HG03095 (cell line): ENCODE measurements at regions not wholly inside any gene's neighbourhood (a gene's known extent, or its start where the extent isn't known, plus 50 kb on each side); places are given as distances from the start of the nearest gene placed in this dataset.
"Not testable (repeated sequence)": the region's sequence is repeated elsewhere in the genome, so short reads cannot be mapped to it uniquely, and the experiment has no call there.

Experiments
- ATAC-seq: cut with Tn5 transposase; IDR thresholded peaks from one replicate; pipeline ENCODE4 v1.9.1; 2021; ENCODE audit warnings: moderate library complexity; ENCODE audit not compliant: unreplicated experiment

DNA sequence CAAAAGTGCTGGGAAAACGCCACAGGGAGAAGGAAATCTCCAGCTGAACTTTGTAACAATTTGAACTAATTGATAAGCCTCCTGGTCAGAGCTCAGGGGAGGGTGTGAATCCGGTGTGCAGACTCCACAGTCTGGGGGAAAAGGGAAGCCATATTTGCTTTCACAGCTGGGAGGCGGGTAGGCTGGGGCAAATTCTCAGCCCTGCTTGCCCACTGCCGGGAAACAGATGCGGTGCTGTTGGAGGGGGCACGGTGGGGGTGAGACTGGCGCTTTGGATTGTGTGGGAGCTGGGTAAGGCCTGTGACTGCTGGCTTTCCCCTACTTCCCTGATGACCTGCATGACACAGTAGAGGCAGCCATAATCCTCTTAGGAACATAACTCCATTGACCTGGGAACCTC lies 134.8 kb downstream of the ADCYAP1 start:
- ATAC-seq, result no peak

DNA sequence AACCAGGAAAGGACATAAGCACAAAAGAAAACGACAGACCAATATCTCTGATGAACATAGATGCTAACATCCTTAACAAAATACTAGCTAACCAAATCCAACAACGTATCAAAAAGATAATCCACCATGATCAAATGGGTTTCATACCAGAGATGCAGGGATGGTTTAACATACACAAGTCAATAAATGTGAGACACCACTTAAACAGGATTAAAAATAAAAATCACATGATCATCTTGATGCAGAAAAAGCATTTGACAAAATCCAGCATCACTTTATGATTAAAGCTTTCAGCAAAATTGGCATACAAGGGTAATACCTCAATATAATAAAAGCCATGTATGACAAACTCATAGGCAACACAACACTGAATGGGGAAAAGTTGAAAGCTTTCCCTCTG lies 138.4 kb downstream of the ADCYAP1 start:
- not testable (repeated sequence) for ATAC-seq

DNA sequence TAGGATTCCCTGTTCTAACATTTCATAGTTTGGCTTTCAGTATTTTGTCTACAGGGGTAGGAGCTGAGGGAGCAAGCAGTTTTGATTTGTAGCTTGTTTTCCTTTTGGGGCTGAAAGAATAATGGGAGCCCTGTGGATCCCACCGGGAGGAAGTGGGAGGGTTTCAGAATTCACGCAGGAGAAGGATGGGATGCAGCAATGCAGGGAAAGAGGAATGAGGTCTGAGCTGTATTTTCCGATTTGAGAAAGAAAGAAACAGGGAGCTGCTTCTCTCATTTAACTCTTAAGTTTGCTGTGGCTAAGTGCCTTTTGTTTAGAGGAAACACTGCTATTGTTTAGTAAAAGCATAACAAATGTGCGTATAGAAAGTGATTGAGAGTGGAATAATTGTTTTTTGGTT lies 141.0 kb downstream of the ADCYAP1 start:
- no peak for ATAC-seq

DNA sequence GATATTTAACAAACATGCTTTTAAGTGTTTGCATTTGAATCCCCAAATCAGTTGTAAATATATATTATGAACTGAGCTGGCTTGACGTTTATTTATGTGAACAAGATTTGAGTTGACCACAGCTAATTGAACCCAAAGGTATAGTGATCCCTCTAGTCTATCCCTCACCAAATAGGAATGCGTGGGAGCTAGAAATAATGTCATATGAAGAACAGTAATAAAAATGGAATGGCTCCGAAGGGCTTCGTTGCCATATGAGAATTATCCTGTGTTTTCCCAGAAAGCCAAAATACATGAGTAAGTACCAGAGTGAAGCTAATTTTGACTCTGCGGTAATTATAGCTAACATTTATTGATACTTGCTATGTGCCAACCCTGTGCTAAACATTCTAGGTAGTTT lies 142.7 kb downstream of the ADCYAP1 start:
- ATAC-seq, result no peak

DNA sequence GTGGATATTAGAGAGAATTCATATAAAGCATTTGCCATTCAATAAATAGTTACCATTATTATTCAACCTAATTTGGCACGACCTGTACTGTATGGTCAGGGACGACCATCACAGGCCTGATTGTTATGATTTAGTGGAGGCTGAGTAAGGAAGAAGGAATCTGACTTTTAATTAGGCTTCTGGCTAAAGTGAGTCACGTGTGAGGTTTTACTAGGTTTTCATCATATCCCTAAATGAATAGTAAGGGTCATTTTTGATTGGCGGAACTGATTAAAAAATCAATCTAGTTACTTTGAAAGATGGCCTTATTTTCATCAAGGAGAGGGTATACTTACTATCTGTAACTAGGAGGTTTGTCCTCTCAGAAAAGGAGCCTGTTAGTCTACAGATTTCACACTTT lies 143.4 kb downstream of the ADCYAP1 start:
- no peak for ATAC-seq

DNA sequence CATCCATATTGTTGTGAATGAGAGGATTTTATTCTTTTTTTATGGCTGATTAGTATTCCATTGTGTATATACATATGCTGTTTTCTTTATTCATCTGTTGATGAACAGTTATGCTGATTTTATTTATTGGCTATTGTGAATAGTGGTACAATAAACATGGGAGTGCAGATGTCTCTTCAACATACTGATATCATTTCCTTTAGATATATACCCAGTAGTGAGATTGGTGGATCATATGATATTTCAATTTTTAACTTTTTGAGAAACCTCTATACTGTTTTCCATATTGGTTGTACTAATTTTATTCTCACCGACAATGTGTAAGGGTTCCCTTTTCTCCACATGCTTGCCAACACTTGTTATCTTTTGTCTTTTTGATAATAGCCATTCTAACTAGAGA lies 144.5 kb downstream of the ADCYAP1 start:
- no peak for ATAC-seq

DNA sequence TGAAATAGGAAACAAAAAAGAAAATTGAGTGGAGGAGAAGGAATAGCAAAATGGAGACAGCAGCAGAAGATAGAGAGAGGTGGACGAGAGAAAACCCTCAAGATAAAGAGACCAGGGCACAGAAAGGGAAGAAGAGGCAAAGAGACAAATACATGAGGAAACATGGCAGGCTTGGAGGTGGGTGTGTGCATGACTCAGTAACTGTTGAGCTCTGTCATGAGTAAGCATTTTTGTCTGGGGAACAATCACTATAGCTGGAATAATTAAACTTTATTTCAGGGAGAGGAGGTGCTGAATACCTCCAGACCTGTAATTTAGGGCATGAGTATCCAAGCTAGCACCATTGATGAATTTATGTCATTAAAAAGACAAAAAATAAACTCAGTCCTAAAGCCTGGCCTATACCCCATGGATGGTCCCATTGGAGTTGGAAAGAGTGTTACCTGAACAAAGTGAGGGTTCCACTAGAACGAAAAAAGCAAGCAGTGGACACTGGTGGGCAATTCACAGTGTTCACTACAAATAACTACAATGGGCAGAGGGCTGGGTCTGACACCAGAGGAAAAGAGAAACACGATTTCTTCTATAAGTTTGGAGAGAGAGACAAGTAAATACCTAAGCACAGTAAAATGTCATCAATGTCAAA lies 145.5 kb downstream of the ADCYAP1 start:
- ATAC-seq, result no peak

DNA sequence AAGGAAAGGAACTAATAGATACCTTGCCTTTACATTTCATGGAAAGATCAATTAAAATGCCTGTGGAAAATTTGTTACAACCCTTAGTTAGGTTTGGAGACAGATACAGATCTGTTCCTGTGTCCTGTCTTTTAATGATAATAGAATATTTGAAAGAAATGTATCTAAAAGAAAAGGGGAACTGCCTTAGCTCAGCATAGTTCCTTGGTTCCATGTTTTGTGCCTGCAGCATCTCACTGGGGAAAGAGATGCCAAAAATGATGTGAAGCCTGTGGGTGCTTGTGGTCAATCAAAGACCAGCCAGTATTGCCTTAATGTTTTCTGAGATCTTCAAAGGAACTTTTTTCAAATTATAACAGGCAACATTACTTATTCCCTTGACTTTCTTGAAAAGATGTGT lies 147.6 kb downstream of the ADCYAP1 start:
- no peak for ATAC-seq

DNA sequence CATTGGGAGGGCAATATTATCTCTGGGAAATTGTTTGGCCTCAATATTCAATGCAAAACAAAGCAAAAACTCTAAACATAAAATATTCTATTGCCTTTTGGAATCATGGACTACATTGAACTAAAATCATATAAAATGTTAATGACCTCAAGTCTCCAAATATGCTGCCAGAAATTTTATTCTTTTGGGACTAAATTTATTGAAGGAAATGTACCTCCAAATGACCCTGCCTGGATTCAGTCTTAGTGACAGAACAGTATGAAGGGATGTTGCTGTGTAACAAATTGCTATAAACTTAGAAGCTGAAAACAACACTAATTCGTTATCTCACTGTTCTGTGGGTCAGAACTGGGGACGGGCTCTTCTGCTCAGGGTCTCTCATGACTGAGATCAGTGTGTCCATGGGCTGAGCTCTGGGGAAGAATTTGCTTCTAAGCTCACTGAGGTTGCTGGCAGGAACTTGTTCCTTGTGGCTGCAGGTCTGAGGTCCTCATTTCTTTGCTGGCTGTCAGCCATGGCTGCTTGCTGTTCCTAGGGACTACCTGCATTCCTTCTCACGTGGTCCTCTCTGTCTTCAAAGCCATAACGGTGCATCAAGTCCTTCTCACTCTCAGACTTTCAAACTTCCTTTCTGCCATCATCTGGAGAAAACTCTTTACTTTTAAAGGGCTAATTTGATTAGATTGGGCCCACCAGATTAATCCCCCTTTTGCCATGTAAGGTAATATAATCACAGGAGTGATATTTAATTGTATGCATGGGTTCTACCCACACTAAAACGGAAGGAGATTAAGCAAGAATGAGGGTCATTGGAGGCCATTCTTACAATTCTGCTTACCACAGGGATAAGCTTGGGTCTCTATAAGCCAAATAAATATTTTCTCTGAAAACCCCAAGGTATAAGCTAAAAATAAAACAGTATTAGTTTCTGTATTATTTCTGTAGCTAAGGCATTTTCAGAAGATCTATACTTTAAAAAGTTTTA lies 149.0 kb downstream of the ADCYAP1 start:
- ATAC-seq, result no peak

DNA sequence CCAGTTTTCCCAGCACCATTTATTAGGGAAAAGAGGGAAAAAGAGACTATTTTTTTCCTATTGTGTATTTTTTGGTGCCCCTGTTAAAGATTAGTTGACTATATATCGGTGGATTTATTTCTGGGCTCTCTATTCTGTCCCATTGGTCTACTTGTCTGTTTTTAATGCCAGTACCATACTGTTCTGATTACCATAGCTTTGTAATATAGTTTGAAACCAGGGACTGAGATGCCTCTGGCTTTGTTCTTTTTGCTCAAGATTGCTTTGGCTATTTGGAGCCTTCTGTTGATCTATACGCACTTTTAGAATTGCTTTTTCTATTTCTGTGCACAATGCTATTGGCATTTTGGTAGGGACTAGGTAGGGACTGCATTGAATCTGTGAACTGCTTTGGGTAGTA lies 151.7 kb downstream of the ADCYAP1 start:
- no peak for ATAC-seq

DNA sequence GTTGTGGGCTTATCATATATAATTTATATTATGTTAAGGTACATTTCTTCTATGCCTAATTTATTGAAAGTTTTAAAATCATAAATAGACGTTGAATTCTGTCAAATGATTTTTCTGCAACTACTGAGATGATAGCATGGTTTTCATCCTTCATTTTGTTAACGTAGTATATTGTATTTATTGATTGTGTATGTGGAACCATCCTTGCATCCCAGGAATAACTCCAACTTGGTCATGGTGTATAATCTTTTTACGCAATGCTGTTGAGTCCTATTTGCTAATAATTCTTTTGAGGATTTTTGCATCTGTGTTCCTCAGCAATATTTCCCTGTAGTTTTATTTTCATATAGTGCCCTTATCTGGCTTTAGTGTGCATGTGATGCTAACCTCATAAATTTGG lies 152.7 kb downstream of the ADCYAP1 start:
- no peak for ATAC-seq

DNA sequence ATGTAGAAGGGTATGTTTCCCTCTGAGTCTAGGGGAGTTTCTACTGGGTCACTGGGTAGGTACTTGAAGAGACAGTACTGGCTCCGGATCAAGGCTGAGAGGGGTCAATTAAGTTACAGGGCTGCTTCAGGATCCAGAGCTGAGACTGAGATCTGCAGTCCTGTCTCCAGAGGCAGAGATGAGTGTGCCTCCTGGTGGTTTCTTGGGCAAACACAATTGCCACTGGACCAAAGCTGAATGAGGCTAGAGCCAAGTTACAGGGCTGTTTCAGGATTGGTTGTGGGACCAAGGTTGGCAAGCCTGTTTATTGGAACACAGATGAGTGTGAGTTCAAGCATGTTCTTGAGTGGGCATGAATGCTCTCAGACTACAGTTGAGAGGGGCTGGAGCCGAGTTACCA lies 157.9 kb downstream of the ADCYAP1 start:
- no peak for ATAC-seq

DNA sequence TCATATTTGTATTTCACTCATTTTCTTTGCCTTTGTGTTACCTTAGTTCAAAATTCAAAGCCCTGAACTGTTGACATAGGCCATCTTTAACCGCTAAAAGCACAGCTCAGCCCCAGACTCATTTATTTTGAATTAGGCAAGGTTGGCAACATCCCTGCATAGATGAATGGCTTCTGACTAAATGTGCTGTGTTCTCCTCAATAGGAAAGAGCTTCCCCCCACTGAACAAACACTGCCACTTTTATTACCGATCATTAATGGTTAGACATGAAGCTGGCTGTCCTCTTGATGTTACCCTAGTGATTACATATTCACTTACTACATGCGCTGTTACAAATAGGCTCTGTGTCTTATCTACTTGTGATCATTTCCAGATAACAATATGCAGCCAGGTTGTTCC lies 170.7 kb downstream of the ADCYAP1 start:
- ATAC-seq, result no peak

DNA sequence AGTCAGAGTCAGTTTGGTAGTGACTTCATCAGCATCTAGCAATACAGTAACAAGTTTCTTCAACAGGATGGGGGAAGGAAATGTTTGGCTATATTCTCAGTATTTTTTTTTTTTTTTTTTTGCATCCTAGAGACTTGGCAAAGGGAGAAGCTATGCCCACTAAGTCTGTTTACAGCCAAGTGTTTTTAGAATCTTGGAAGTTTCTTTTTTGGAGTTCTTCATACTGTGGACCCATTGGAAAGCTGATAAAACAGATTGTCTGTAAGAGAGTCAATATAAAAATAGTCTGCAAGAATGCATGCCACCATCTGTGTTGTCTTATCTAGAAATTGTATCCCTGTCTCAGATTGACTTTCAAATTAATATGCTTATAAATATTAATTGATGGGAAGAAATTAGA lies 171.2 kb downstream of the ADCYAP1 start:
- no peak for ATAC-seq

DNA sequence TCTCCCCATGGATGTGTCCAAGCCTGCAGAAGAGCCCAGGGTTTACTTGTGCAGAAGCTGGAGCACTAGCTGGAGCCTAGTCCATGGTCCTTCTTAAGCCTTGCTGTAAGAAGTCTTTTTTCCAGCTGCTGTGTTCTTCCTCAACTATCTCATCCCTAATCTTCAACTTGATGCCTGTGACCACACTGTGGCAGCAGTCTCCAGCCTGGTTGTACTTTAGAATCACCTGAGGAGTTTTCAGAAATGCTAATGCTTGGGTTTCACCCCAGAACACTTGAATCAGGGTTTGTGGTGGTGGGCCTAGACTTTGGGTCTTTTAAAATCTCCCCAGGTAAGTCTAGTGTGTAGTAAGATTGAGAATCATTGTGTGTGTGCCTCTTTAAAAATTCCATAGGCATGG lies 173.6 kb downstream of the ADCYAP1 start:
- no peak for ATAC-seq

DNA sequence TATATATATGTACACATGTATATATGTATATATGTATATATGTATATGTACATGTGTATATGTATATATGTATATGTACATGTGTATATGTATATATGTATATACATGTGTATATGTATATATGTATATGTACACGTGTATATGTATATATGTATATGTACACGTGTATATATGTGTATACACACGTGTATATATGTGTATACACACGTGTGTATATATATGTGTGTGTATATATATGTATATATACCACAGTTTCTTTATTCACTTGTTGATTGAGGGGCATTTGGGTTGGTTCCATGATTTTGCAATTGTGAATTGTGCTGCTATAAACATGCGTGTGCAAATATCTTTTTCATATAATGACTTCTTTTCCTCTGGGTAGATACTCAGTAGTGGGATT lies 179.0 kb downstream of the ADCYAP1 start:
- ATAC-seq, result not testable (repeated sequence)

DNA sequence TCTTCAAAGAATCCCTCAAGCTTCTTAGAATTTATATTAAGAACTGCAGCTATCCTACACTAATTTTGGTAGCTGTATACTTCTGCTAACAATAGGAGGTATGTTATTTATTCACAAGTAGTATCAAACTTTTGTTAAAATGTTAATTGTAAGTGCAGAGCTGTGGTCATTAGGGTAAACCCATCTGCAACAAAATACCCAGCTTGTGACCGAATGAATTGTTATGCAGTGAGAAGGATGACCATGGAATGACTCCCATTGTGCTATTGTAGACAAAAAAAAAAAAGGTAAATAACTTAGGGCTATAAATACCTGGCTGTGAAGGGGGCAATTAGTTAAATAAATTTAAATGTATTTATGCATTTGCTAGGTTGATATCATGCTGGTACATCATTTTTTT lies 186.1 kb downstream of the ADCYAP1 start:
- no peak for ATAC-seq

DNA sequence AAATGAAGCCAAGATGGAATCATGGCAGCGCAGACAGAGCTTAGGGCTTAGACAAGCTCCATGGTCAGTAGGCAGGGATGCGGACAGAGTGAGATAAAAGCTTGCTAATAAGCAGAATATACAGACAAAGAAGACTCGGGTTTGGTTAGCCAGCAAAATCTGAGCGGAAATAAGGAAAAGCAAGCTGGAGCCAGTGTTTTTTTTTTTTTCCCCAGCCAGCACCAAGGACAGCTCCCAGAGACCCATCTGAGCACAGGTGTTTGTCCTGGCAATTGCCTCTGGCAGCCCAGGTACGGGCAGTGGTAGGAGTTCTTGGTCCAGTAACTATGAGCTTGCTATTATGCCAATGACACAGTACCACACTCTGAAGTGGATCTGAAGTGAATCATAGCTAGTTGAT lies 187.6 kb downstream of the ADCYAP1 start:
- no peak for ATAC-seq

DNA sequence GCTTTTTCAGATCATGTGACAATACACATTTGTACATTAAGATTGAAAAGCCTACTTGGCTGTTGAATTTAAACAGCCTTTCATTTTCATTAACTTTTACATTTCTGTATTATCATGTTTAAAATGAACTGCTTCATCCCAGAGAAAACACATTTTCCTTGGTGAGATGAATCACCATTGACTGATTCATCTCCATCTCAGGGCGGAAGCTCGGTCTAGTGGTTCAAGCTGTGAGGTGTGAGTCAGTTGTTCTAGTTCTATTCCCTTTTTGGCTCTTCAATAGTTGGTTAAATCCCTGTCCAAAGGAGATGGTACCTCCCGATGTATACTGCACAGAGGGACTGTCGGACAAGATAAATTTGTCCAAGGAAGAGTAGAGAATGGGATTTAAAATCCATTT lies 189.7 kb downstream of the ADCYAP1 start:
- ATAC-seq, result no peak

DNA sequence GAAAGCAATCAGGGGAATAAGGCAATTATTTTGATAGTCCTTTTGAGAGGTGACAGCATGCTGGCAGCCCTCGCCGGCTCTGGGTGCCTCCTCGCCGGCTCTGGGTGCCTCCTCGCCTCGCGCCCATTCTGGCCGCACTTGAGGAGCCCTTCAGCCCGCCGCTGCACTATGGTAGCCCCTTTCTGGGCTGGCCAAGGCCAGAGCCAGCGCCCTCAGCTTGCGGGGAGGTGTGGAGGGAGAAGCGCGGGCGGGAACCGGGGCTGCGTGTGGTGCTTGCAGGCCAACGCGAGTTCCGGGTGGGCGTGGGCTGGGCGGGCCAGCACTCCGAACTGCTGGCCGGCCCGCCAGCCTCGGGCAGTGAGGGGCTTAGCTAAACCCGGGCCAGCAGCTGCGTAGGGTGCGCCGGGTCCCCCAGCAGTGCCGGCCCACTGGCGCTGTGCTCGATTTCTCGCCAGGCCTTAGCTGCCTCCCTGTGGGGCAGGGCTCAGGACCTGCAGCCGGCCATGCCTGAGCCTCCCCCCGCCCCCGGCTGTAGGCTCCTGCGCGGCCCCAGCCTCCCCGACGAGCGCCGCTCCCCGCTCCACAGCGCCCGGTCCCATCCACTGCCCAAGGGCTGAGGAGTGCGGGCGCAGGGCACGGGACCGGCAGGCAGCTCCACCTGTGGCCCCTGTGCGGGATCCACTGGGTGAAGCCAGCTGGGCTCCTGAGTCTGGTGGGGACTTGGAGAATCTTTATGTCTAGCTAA lies 193.5 kb downstream of the ADCYAP1 start:
- not testable (repeated sequence) for ATAC-seq

DNA sequence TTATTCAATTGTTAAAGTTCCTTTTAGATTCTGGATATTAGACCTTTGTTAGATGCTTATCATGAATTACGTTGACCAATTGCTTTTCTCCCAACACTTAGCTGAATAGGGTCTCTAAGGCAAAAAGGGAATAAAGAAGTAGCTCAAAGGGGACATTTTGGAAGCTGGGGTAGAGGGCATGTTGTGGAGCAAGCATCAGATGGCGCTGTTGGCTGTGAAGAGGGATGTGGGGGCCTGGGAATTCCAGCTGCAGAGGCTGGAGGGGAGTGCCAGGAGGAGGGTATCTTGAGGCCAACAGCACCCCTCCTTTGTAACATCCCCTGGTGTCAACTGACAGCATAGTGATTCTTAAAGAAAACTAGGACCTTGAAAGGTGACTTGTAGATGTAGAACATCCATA lies 198.2 kb downstream of the ADCYAP1 start:
- no peak for ATAC-seq

DNA sequence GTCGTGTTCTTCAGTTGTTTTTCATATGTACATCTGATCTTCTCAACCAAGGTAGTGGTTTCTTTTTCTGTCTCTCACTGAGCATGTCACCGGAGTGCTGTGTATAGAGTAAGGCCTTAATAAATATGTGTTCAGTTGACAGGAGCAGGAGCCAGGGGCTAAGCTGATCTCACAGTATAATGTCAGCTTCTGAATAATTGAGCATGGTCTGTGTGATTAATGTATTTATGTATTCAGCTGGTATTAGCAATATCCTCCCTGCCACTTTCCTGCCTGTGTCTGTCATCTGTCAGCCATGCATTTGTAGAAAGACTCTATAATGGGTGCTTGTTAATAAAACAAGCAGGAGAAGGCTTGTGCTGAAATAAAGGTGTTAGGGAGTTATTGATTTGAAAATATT lies 198.9 kb downstream of the ADCYAP1 start:
- no peak for ATAC-seq
